Fibroblast of the aortic adventitia (primary cell): ENCODE measurements at regions not wholly inside any gene's neighbourhood (a gene's known extent, or its start where the extent isn't known, plus 50 kb on each side); places are given as distances from the start of the nearest gene placed in this dataset.

Experiments
- DNase-seq: peaks from one replicate; pipeline ENCODE4 v3.0.0-alpha.2; 2010; ENCODE audit warnings: low read depth
- H3K4me3 ChIP-seq: 2 replicates; pipeline ENCODE4 v1.5.1; 2011; ENCODE audit warnings: low read depth, mild to moderate bottlenecking, control low read depth, low read length, moderate library complexity
- TF ChIP-seq, protein P1 (sequence below): IDR thresholded peaks from 2 replicates; pipeline ENCODE4 v1.5.1; 2011; ENCODE audit warnings: mild to moderate bottlenecking, low read length, control low read depth, inconsistent platforms; ENCODE audit not compliant: insufficient read depth

DNA sequence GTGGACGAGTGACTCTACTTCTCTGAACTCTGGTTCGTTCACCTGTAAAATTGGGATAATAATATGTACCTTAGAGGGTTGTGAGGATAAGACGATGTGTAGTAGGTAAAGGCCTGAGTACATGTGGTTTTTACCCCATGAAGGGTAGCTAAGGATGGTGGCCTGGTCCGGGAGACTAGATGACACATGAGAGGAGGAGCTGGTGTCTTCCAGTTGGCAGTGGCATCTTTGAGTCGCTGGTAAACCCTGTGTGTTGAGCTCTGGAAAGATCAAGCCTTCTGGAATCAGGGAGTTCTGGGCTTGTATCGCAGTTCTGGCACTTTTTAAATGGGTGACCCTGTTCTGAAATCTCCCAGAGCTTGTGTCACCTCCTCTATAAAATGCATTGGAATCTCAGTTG lies 166.4 kb upstream of the ZNF618 start:
- TF ChIP-seq, protein P1, sequence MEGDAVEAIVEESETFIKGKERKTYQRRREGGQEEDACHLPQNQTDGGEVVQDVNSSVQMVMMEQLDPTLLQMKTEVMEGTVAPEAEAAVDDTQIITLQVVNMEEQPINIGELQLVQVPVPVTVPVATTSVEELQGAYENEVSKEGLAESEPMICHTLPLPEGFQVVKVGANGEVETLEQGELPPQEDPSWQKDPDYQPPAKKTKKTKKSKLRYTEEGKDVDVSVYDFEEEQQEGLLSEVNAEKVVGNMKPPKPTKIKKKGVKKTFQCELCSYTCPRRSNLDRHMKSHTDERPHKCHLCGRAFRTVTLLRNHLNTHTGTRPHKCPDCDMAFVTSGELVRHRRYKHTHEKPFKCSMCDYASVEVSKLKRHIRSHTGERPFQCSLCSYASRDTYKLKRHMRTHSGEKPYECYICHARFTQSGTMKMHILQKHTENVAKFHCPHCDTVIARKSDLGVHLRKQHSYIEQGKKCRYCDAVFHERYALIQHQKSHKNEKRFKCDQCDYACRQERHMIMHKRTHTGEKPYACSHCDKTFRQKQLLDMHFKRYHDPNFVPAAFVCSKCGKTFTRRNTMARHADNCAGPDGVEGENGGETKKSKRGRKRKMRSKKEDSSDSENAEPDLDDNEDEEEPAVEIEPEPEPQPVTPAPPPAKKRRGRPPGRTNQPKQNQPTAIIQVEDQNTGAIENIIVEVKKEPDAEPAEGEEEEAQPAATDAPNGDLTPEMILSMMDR, result no peak
- DNase-seq, result no peak
- no peak overlapping the region for H3K4me3 ChIP-seq

DNA sequence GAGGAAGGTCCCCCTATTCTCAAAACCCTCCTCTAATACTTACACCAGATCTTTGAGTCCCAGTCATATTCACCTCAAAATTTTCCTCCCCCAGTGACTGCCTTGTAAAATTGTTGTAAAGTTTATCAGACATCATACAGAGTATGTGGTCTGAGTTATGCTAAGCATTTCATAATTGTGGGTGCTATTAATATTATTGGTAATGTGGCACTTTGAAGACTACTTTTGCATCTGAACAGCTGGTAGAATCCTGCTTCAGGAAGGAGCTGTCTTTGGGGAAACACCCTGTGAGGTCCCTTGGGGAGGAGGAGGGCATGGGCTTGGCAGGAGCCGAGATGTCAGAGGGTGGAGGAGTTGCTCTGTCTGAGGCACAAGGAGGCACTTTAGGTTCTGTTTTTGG lies 164.9 kb upstream of the ZNF618 start:
- TF ChIP-seq, protein P1, result no peak
- DNase-seq, result no peak
- H3K4me3 ChIP-seq, result no peak overlapping the region

DNA sequence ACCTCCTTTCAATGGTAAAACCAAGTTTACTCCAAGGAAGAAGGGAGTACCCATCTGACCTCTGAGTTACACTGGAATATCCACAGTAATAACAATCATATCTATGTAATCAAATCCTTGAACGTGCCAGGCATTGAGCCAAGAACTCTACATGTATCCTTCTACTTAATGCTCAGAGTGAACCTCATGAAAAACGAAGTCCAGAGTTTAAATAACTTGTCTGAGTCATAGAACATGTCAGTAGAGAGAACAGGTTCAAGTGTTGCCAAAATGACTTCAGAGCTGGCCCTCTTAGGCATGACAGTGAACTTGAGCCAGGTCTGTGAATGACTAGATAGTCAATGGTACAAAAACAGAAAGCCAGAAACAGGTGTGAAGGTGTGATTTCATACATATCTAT lies 164.1 kb upstream of the ZNF618 start:
- peak; percentile 77 for DNase-seq
- TF ChIP-seq, protein P1, result no peak
- no peak overlapping the region for H3K4me3 ChIP-seq

DNA sequence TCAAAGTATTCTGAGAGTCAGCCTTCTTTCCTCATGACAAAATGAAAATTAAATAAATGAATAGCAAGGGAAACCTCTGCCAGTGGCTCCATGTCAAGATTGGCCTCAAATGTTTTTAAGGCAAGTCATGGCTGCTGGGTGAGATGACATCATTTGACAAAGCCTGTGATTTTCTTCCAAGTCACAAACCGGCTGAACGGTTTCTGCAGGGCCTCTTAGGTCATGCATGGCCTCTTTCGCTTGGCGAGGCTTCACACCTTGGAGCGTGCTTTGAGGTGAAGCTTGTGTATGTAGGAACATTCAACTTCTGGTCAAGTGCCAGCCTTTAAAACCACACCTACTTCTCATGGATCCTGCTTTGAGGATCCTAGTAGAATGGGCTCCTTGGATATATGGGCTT lies 161.0 kb upstream of the ZNF618 start:
- DNase-seq, result peak; percentile 56
- H3K4me3 ChIP-seq, result no peak overlapping the region
- TF ChIP-seq, protein P1, result no peak

DNA sequence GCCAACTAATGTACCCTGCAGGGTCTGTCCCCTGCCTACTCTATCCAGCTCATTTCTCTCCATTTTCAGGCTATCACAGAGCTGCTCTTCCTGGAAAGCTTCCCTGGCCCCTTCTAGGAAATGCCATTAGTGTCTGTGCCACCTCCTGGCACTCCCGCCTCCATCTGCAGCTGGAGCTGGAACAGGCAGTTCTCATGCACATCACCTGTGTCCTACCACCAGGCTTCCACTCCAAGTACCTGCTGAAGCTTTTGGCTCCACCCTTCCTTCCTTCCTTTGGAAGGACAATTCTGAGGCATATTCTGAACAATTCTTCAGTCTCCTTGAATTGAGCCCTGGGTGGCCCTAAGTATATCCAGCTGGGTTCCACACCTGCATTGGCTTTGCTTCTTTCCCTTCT lies 156.2 kb upstream of the ZNF618 start:
- TF ChIP-seq, protein P1, result no peak
- no peak for DNase-seq
- no peak overlapping the region for H3K4me3 ChIP-seq

DNA sequence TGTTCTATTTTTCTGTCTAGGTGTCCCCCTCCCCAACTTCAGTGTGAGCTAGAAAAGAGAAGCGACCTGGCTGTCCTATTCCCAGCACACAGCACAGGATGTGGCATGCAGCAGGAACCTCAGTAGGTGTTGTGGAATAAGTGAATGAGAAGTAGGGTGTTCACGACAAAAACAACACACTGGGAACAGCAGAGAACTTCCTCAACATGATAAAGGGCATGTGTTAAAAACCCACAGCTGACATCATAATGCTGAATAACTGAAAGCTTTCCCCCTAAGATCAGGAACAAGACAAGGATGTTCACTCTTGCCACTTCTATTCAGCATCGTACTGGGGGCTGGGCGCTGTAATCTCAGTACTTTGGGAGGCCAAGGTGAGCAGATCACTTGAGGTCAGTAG lies 155.6 kb upstream of the ZNF618 start:
- no peak for DNase-seq
- H3K4me3 ChIP-seq, result no peak overlapping the region
- TF ChIP-seq, protein P1, result no peak

DNA sequence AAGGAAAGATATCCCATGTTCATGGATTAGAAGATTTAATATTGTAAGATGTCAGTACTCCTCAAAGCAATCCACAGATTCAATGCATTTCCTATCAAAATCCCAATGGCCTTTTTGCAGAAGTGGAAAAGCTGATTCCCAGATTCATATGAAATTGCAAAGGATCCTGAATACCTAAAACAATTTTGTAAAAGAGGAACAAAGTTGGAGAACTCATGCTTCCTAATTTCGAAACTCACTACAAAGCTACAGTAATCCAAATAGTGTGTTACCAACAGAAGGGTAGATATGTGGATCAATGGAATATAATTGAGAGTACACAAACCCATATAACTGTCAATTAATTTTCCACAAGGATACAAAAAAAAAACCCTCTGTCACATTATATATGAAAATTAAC lies 154.3 kb upstream of the ZNF618 start:
- no peak overlapping the region for H3K4me3 ChIP-seq
- TF ChIP-seq, protein P1, result no peak
- DNase-seq, result no peak
